ENCODE measurements at regions not wholly inside any gene's neighbourhood (a gene's known extent, or its start where the extent isn't known, plus 50 kb on each side); places are given as distances from the start of the nearest gene placed in this dataset.

DNA sequence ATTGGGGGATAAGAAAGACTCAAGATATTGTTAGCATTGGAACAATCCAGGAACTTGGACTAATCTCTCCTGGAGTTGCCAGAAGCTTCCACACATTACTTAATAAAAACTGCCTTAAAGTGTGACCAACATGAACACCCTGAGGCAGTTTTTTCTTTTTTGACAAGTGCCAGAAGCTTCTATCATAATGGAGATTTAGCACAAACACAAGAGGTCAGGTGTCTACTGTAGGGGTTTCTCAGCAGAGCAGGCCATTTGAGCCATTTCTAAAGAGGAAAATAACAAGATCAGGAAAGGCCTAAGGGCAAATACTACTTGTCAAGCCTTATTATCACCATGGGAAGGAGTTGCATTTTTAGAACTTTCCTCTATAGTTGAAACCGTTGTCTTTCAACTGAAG is 361.5 kb downstream of the EPM2A start:
- POLR2A ChIA-PET (ENCODE audit: unreplicated experiment) = no interaction called here
- intact Hi-C loops (cut with micrococcal nuclease) = no loop called here
- H3K4me1 ChIP-seq (ENCODE audit: insufficient read depth, low read length) = no peaks in the 10 kb centered on the region
- H3K9ac ChIP-seq (ENCODE audit: low read length) = no peak overlapping the region
- TF ChIP-seq, protein P1, sequence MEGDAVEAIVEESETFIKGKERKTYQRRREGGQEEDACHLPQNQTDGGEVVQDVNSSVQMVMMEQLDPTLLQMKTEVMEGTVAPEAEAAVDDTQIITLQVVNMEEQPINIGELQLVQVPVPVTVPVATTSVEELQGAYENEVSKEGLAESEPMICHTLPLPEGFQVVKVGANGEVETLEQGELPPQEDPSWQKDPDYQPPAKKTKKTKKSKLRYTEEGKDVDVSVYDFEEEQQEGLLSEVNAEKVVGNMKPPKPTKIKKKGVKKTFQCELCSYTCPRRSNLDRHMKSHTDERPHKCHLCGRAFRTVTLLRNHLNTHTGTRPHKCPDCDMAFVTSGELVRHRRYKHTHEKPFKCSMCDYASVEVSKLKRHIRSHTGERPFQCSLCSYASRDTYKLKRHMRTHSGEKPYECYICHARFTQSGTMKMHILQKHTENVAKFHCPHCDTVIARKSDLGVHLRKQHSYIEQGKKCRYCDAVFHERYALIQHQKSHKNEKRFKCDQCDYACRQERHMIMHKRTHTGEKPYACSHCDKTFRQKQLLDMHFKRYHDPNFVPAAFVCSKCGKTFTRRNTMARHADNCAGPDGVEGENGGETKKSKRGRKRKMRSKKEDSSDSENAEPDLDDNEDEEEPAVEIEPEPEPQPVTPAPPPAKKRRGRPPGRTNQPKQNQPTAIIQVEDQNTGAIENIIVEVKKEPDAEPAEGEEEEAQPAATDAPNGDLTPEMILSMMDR (conservative IDR thresholded peaks at IDR 0.05; ENCODE audit: low read depth, low read length) = no peak
- TF ChIP-seq EZH2 (IDR thresholded peaks at IDR 0.05; ENCODE audit: low read length, unreplicated experiment) (no peak), EZH2phosphoT487 (IDR thresholded peaks at IDR 0.05; ENCODE audit: borderline replicate concordance, low read length) (no peak)
- H3K9me2 ChIP-seq (replicated peaks; ENCODE audit: low read length) = no peaks in the 10 kb centered on the region
- no peaks in the 10 kb centered on the region for H4K20me1 ChIP-seq (ENCODE audit: low read length)
- H3K27me3 ChIP-seq (ENCODE audit: low read length) = no peaks in the 10 kb centered on the region
- DNase-seq (no peak), ATAC-seq (no peak)
- CTCF ChIA-PET = no interaction called here
- H3K27ac ChIP-seq (ENCODE audit: low read length) = no peak overlapping the region
- peaks cover 5% of the 10 kb centered on the region; the same call in 1 of the 2 replicates for H3K9me3 ChIP-seq (ENCODE audit: low read length)
- no peaks in the 10 kb centered on the region for H3F3A ChIP-seq (ENCODE audit: low read length, unreplicated experiment)
- H3K4me3 ChIP-seq (ENCODE audit: low read length) = no peak overlapping the region
- H3K79me2 ChIP-seq (ENCODE audit: low read length) = no peaks in the 10 kb centered on the region
- BruUV-seq (replicated peaks) = no TSS peak
- H3K36me3 ChIP-seq (ENCODE audit: low read depth, low read length) = no peaks in the 10 kb centered on the region
- H3K4me2 ChIP-seq (ENCODE audit: low read length) = no peak overlapping the region
- H2AFZ ChIP-seq (ENCODE audit: low read length) = no peak overlapping the region

DNA sequence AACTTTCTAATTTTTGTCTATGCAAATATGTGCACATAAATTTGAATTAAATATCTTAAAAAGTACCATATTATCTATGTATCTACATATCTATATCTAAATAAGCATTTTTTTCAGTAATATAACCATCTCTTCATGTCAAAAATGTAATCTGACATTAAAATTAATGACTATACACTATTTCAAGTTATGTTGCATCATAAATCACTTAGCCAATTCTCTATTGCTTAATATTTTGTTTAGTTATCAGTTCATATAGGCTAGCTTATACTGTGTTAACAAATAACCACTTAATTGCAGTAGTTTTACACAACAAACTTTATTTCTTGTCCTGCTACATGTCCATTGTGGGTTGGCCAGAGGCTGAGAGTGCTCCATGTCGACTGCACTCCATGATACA is 360.8 kb downstream of the EPM2A start:
- ChIA-PET POLR2A (ENCODE audit: unreplicated experiment) (no interaction called here), CTCF (no interaction called here)
- no peak overlapping the region for H3K4me3 ChIP-seq (ENCODE audit: low read length)
- no TSS peak for BruUV-seq (replicated peaks)
- H3K9ac ChIP-seq (ENCODE audit: low read length) = no peak overlapping the region
- no peak overlapping the region for H2AFZ ChIP-seq (ENCODE audit: low read length)
- H3K9me2 ChIP-seq (replicated peaks; ENCODE audit: low read length) = no peaks in the 10 kb centered on the region
- peaks cover 5% of the 10 kb centered on the region; the same call in 1 of the 2 replicates for H3K9me3 ChIP-seq (ENCODE audit: low read length)
- H4K20me1 ChIP-seq (ENCODE audit: low read length) = no peaks in the 10 kb centered on the region
- no peak for ATAC-seq
- no peak for DNase-seq
- H3K4me2 ChIP-seq (ENCODE audit: low read length) = no peak overlapping the region
- intact Hi-C loops (cut with micrococcal nuclease) = no loop called here
- TF ChIP-seq EZH2 (IDR thresholded peaks at IDR 0.05; ENCODE audit: low read length, unreplicated experiment) (no peak), EZH2phosphoT487 (IDR thresholded peaks at IDR 0.05; ENCODE audit: borderline replicate concordance, low read length) (no peak)
- TF ChIP-seq, protein P1 (conservative IDR thresholded peaks at IDR 0.05; ENCODE audit: low read depth, low read length) = no peak
- H3K79me2 ChIP-seq (ENCODE audit: low read length) = no peaks in the 10 kb centered on the region
- H3K27me3 ChIP-seq (ENCODE audit: low read length) = no peaks in the 10 kb centered on the region
- H3K27ac ChIP-seq (ENCODE audit: low read length) = no peak overlapping the region
- H3F3A ChIP-seq (ENCODE audit: low read length, unreplicated experiment) = no peaks in the 10 kb centered on the region
- no peaks in the 10 kb centered on the region for H3K36me3 ChIP-seq (ENCODE audit: low read depth, low read length)
- H3K4me1 ChIP-seq (ENCODE audit: insufficient read depth, low read length) = no peaks in the 10 kb centered on the region

DNA sequence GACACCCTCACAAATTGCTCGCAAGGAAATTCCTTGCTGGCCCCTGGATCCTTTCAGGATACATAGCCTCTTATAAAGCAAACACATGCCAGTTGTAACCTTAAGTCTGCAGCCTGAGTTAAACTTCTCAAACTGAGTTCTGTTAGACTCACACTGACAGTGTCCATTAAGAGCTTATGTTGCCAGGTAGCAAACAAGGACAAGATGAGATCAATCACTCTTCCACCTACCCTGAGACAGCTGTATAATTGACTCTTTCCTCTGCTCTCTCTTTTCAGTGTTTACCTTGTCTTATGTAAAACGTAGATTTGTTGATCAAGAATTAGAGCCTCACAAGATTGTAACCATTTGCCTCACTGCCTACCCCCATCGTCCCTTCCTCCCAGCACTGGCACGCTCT is 359.8 kb downstream of the EPM2A start:
- intact Hi-C loops (cut with micrococcal nuclease) = no loop called here
- CTCF ChIA-PET = no interaction called here

More for the DNA sequence above, 359.8 kb downstream of the EPM2A start:
- Histone ChIP-seq H3K79me2 (ENCODE audit: low read length) (no peaks in the 10 kb centered on the region), H3F3A (ENCODE audit: low read length, unreplicated experiment) (no peaks in the 10 kb centered on the region), H3K4me2 (ENCODE audit: low read length) (no peak overlapping the region), H3K4me3 (ENCODE audit: low read length) (no peak overlapping the region), H3K36me3 (ENCODE audit: low read depth, low read length) (no peaks in the 10 kb centered on the region), H2AFZ (ENCODE audit: low read length) (no peak overlapping the region), H3K9ac (ENCODE audit: low read length) (no peak overlapping the region), H3K9me2 (replicated peaks; ENCODE audit: low read length) (no peaks in the 10 kb centered on the region; the same call in 1 of the 2 replicates), H4K20me1 (ENCODE audit: low read length) (no peaks in the 10 kb centered on the region), H3K9me3 (ENCODE audit: low read length) (peaks cover 5% of the 10 kb centered on the region; the same call in 1 of the 2 replicates), H3K27ac (ENCODE audit: low read length) (no peak overlapping the region), H3K27me3 (ENCODE audit: low read length) (no peaks in the 10 kb centered on the region), H3K4me1 (ENCODE audit: insufficient read depth, low read length) (no peaks in the 10 kb centered on the region)
- no peak for TF ChIP-seq EZH2phosphoT487 (IDR thresholded peaks at IDR 0.05; ENCODE audit: borderline replicate concordance, low read length)
- TF ChIP-seq EZH2 (IDR thresholded peaks at IDR 0.05; ENCODE audit: low read length, unreplicated experiment) = no peak
- TF ChIP-seq, protein P1 (conservative IDR thresholded peaks at IDR 0.05; ENCODE audit: low read depth, low read length) = no peak
- DNase-seq = no peak
- ATAC-seq = no peak
- no TSS peak for BruUV-seq (replicated peaks)
- POLR2A ChIA-PET (ENCODE audit: unreplicated experiment) = no interaction called here

Measured in PC-3 (cell line).